ENCODE measurements at regions not wholly inside any gene's neighbourhood (a gene's known extent, or its start where the extent isn't known, plus 50 kb on each side); places are given as distances from the start of the nearest gene placed in this dataset.

DNA sequence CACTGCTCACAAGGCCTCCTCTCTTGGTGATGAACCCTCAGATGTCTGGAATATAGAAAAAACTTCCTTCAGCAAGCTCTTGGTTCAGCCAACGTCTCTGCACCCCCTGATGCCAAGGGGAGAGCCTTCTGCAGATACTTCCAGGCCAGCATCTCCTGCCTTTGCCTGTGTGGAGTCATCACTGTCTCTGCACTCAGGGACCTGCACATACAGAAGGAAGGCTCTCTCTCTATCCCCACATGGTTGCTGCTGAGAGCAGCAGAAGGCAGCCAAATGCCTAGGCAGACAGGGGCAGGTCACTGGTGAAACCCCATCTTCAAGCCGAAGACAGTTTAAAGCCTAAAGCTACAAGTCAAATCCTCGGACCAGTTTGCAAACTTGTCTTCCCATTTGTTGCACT is 137.6 kb downstream of the WDR11 start:
- TF ChIP-seq, protein P1, sequence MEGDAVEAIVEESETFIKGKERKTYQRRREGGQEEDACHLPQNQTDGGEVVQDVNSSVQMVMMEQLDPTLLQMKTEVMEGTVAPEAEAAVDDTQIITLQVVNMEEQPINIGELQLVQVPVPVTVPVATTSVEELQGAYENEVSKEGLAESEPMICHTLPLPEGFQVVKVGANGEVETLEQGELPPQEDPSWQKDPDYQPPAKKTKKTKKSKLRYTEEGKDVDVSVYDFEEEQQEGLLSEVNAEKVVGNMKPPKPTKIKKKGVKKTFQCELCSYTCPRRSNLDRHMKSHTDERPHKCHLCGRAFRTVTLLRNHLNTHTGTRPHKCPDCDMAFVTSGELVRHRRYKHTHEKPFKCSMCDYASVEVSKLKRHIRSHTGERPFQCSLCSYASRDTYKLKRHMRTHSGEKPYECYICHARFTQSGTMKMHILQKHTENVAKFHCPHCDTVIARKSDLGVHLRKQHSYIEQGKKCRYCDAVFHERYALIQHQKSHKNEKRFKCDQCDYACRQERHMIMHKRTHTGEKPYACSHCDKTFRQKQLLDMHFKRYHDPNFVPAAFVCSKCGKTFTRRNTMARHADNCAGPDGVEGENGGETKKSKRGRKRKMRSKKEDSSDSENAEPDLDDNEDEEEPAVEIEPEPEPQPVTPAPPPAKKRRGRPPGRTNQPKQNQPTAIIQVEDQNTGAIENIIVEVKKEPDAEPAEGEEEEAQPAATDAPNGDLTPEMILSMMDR (IDR thresholded peaks at IDR 0.05), result no peak
- Histone ChIP-seq H3K4me1 (no peaks in the 10 kb centered on the region), H3K27me3 (no peaks in the 10 kb centered on the region), H3K4me3 (no peak overlapping the region), H3K27ac (no peak overlapping the region), H3K9me3 (no peaks in the 10 kb centered on the region), H3K36me3 (no peaks in the 10 kb centered on the region)
- ATAC-seq, result no peak
- no peak for DNase-seq
- intact Hi-C loops (cut with DNase I), result no loop called here

DNA sequence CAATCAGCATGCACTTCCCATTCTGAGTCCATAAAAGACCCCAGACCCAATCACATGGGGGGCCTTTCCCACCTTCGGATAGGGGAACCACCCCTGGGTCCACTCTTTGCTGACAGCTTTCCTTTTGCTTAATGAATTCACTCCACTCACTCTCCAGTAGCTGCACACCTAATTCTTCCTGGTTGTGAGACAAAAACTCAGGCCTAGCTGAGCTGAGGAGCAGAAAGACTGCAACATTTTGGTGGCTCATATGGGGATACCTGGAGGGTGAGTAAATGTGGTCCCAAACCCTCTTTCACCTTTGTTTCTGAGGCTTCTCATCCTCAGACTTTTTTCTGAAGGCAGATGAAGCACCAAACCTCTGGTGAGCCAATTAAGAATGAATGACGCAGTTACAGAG is 138.1 kb downstream of the WDR11 start:
- H3K4me1 ChIP-seq, result no peaks in the 10 kb centered on the region
- no peaks in the 10 kb centered on the region for H3K27me3 ChIP-seq
- H3K9me3 ChIP-seq, result no peaks in the 10 kb centered on the region
- H3K27ac ChIP-seq, result no peak overlapping the region
- TF ChIP-seq, protein P1 (IDR thresholded peaks at IDR 0.05), result no peak
- H3K4me3 ChIP-seq, result no peak overlapping the region
- no peaks in the 10 kb centered on the region for H3K36me3 ChIP-seq
- intact Hi-C loops (cut with DNase I), result no loop called here
- DNase-seq (no peak), ATAC-seq (no peak)

DNA sequence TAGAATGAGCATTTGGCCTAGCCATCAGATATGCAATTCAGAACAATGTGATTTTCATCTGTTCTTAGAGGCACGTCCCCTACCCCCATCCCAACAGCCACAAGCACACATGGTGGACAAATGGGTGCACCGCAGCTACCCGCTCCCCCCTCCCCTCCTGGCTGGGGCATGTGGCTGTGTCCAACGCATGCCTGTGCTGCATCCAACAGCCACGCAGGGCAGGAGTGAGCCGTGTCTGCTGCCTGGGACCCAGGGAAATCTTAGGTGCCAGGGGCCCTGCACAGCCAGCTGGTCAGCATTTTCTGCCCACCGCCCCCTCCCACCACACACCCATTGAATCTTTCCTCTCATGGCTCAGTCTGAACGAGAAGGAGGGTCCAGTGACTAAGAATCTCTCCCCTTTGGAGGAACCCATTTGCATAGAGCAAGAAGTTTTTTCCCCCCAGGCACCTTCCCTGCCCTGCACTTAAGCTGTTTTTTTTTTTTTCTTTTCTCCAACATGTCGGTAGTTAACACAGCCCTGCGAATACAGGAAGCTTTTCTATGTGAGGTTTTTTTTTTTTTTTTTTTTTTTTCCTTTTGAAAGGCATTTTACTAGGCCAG is 138.9 kb downstream of the WDR11 start:
- H3K9me3 ChIP-seq, result no peaks in the 10 kb centered on the region
- DNase-seq (no peak), ATAC-seq (no peak)
- intact Hi-C loops (cut with DNase I), result no loop called here
- no peak overlapping the region for H3K27ac ChIP-seq
- H3K4me3 ChIP-seq, result no peak overlapping the region
- no peaks in the 10 kb centered on the region for H3K27me3 ChIP-seq
- H3K36me3 ChIP-seq, result no peaks in the 10 kb centered on the region
- TF ChIP-seq, protein P1 (IDR thresholded peaks at IDR 0.05), result no peak
- H3K4me1 ChIP-seq, result no peaks in the 10 kb centered on the region

DNA sequence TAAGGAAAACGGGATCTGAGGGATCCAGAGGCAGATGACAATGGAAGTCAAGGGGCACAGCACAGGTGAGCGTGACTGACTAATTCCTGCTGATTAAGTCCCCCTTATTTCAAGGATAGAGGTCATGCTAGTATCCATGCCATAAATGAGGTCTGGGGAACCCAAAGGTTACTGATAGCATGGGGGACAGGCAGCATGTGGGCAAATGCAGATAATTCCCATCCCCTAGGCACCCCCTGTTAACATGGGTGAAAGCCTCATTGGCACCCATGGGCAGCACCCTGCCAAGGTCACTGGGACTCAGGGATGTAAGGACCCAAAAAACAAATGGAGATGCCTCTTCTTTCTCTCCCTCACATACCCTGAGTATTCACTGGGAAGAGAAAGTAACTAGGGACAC is 139.7 kb downstream of the WDR11 start:
- intact Hi-C loops (cut with DNase I), result no loop called here
- TF ChIP-seq, protein P1 (IDR thresholded peaks at IDR 0.05), result no peak
- no peak for DNase-seq

DNA sequence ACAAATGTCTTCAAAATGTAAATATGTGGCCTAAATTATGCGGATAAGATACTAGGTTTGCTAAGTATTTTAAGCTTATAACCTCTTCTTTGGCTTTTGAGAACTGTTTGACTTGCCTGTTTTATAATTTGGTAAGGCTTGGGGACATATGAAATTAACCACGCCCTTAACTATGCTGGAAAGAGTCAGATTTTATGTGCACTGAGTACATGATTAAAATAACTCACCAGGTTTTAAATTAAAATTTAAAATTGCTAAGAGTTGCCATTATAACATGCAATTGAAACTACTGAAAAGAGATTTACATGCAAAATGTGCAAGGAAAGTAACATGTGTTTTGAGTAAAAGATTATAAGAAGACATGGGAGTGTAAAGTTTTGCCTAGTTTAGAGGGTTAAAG is 141.9 kb downstream of the WDR11 start:
- no peak for ATAC-seq
- no peaks in the 10 kb centered on the region for H3K9me3 ChIP-seq
- H3K27me3 ChIP-seq, result no peaks in the 10 kb centered on the region
- no peak overlapping the region for H3K4me3 ChIP-seq
- H3K4me1 ChIP-seq, result no peaks in the 10 kb centered on the region
- no peak overlapping the region for H3K27ac ChIP-seq
- no peaks in the 10 kb centered on the region for H3K36me3 ChIP-seq
- DNase-seq, result no peak
- TF ChIP-seq, protein P1 (IDR thresholded peaks at IDR 0.05), result no peak
- intact Hi-C loops (cut with DNase I), result no loop called here

More for the DNA sequence above, 139.7 kb downstream of the WDR11 start:
- Histone ChIP-seq H3K27me3 (no peaks in the 10 kb centered on the region), H3K27ac (no peak overlapping the region), H3K4me3 (no peak overlapping the region), H3K9me3 (no peaks in the 10 kb centered on the region), H3K4me1 (no peaks in the 10 kb centered on the region), H3K36me3 (no peaks in the 10 kb centered on the region)
- no peak for ATAC-seq

DNA sequence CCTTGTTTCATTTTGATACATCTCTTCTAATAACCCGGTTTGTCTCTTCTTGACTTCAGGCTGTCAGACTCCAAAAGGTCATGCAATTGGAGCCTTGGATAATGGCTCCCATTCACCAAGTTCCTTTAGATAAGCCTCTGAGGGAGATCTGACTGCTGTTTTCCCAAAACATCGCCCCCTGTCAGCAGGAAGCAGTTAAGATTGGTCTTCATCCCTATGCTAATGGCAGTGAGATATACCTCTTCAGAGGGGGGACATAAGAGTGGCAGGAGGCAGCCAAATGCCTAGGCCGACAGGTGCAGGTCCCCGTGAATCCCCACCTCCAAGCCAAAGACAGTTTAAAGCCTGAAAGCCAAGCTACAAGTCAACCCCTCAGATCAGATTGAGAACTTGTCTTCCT is 144.6 kb downstream of the WDR11 start:
- Histone ChIP-seq H3K4me1 (no peaks in the 10 kb centered on the region), H3K36me3 (no peaks in the 10 kb centered on the region), H3K27ac (no peak overlapping the region), H3K4me3 (no peak overlapping the region), H3K27me3 (no peaks in the 10 kb centered on the region), H3K9me3 (no peaks in the 10 kb centered on the region)
- intact Hi-C loops (cut with DNase I), result no loop called here
- ATAC-seq (no peak), DNase-seq (no peak)
- TF ChIP-seq, protein P1 (IDR thresholded peaks at IDR 0.05), result no peak

Measured in upper lobe of right lung (tissue), 1 donor.